Fibroblast of pulmonary artery (primary cell): ENCODE measurements at regions not wholly inside any gene's neighbourhood (a gene's known extent, or its start where the extent isn't known, plus 50 kb on each side); places are given as distances from the start of the nearest gene placed in this dataset.
A peak's percentile ranks its signal among the peaks of the same experiment; 100 is the strongest.

Experiments
- DNase-seq: peaks from one replicate; pipeline ENCODE4 v3.0.0-alpha.2; 2010; ENCODE audit warnings: low read depth
- H3K4me3 ChIP-seq: replicated peaks from 2 replicates; pipeline ENCODE4 v1.5.1; 2011; ENCODE audit warnings: low read depth, mild to moderate bottlenecking, control low read depth, low read length, moderate library complexity
- TF ChIP-seq, protein P1 (sequence below): IDR thresholded peaks from 2 replicates; pipeline ENCODE4 v1.5.1; 2011; ENCODE audit warnings: mild to moderate bottlenecking, control low read depth, low read length, inconsistent platforms; ENCODE audit errors: missing control alignments

- TF ChIP-seq, protein P1, sequence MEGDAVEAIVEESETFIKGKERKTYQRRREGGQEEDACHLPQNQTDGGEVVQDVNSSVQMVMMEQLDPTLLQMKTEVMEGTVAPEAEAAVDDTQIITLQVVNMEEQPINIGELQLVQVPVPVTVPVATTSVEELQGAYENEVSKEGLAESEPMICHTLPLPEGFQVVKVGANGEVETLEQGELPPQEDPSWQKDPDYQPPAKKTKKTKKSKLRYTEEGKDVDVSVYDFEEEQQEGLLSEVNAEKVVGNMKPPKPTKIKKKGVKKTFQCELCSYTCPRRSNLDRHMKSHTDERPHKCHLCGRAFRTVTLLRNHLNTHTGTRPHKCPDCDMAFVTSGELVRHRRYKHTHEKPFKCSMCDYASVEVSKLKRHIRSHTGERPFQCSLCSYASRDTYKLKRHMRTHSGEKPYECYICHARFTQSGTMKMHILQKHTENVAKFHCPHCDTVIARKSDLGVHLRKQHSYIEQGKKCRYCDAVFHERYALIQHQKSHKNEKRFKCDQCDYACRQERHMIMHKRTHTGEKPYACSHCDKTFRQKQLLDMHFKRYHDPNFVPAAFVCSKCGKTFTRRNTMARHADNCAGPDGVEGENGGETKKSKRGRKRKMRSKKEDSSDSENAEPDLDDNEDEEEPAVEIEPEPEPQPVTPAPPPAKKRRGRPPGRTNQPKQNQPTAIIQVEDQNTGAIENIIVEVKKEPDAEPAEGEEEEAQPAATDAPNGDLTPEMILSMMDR, result no peak
- DNase-seq, result peak; percentile 22
- H3K4me3 ChIP-seq, result peak overlapping the region; percentile 34
Measured at GRCh38 chr1:88462488-88463261, 221.4 kb upstream of the PKN2 start.

- no peak overlapping the region for H3K4me3 ChIP-seq
- TF ChIP-seq, protein P1, result no peak
- no peak for DNase-seq
Measured at GRCh38 chr1:88463401-88463985, 220.6 kb upstream of the PKN2 start.

DNA sequence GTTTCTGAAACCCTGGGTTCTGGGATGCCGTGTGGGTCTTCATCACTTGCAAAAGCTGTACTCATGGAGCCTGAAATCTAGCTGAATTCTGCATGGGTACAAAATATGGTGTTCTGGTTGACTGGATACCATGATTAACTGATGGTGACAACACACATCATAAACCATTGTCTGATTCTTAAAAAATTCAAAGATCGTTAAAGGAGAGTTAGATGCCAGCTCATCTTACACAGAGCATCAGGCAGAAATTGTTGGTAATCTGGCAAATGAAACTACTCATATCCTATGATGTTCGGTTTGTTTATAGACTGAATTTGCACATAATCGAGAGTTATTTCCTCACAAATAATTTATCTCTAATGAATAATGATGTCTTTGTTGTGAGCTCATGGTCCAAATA is 218.1 kb upstream of the PKN2 start:
- no peak for DNase-seq
- H3K4me3 ChIP-seq, result no peak overlapping the region
- TF ChIP-seq, protein P1, result no peak

DNA sequence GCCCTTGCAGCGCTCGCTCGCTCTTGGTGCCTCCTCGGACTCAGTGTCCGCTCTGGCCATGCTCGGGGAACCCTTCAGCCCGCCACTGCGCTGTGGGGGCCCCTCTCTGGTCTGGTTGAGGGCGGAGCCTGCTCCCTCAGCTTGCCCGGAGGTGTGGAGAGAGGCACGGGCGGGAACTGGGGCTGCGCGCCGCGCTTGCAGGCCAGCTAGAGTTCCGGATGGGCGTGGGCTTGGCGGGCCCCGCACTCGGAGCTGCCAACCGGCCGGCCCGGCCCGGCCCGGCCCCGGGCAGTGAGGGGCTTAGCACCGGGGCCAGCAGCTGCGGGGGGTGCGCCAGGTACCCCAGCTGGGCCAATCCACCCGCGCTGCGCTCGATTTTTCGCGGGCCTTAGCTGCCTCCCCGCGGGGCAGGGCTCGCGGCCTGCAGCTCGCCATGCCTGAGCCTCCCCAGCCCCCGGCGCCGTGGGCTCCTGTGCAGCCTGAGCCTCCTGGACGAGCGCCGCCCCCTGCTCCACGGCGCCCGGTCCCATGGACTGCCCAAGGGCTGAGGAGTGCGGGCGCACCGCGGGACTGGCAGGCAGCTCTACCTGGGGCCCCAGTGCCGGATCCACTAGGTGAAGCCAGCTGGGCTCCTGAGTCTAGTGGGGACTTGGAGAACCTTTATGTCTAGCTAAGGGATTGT is 217.0 kb upstream of the PKN2 start:
- no peak for DNase-seq
- no peak overlapping the region for H3K4me3 ChIP-seq
- TF ChIP-seq, protein P1, result no peak

DNA sequence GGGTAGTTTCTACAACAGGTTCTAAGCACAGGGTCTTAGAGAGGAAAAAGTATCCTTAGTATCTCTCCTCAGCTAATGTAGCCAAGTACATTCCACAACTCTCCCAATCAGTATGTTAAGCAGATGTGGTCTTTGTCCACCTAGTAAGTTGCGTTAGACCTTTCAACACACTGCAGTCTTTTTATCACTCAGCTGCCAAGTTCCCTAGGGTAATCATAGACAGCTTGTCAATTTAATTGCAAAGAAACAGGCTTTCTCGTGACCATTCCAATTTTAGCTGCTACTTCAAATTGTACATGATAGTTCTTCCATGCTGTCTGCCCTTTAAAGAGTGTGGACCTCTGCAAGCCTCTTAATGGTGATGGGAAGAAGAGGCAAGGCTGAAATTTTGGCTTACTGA is 211.8 kb upstream of the PKN2 start:
- no peak for DNase-seq
- TF ChIP-seq, protein P1, result no peak
- no peak overlapping the region for H3K4me3 ChIP-seq

- TF ChIP-seq, protein P1, result no peak
- DNase-seq, result no peak
- no peak overlapping the region for H3K4me3 ChIP-seq
Measured at GRCh38 chr1:88472714-88473113, 211.4 kb upstream of the PKN2 start.
